Thyroid gland (tissue), 4 donors: ENCODE measurements at regions not wholly inside any gene's neighbourhood (a gene's known extent, or its start where the extent isn't known, plus 50 kb on each side); places are given as distances from the start of the nearest gene placed in this dataset.

Source experiments
- POLR2A ChIP-seq, 2 donors: fragments of 450-650 bp; IDR thresholded peaks; one replicate each; pipeline ENCODE4 v1.6.1; 2017; ENCODE audit warnings: antibody characterized with exemption in 2 of 2, mild to moderate bottlenecking in 2 of 2, moderate library complexity in 1 of 2
- TF ChIP-seq, protein P1 (sequence below), 6 experiments: fragments of 200-600 bp in 3 of 6; fragments of 450-650 bp in 3 of 6; sonication (generic) in 3 of 6; IDR thresholded peaks; one replicate each; pipeline ENCODE4 v1.5.1; 2016 to 2019; ENCODE audit warnings: antibody characterized with exemption in 6 of 6, mild to moderate bottlenecking in 2 of 6, inconsistent platforms in 1 of 6, moderate library complexity in 1 of 6

DNA sequence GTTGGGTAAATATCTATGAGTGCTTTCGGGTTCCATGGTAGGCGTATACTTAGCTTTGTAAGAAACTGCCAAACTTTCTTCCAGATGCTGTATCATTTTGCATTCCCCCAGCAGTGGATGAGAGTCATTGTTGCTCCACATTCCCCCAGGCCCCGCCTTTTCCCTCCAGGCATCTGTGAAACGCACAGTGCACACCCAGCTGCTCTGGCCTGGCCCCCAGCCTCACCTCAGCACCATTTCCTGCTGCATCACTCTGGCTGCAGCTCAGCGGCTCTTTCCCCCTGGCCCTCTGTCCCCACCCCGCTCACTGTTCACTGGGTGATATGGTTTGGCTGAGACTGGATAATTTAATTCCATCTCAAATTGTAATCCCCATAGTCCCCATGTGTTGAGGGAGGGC, 76.6 kb upstream of the SPTLC1 start:
- TF ChIP-seq, protein P1, sequence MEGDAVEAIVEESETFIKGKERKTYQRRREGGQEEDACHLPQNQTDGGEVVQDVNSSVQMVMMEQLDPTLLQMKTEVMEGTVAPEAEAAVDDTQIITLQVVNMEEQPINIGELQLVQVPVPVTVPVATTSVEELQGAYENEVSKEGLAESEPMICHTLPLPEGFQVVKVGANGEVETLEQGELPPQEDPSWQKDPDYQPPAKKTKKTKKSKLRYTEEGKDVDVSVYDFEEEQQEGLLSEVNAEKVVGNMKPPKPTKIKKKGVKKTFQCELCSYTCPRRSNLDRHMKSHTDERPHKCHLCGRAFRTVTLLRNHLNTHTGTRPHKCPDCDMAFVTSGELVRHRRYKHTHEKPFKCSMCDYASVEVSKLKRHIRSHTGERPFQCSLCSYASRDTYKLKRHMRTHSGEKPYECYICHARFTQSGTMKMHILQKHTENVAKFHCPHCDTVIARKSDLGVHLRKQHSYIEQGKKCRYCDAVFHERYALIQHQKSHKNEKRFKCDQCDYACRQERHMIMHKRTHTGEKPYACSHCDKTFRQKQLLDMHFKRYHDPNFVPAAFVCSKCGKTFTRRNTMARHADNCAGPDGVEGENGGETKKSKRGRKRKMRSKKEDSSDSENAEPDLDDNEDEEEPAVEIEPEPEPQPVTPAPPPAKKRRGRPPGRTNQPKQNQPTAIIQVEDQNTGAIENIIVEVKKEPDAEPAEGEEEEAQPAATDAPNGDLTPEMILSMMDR (IDR thresholded peaks at IDR 0.05) = no peak
- no peak for TF ChIP-seq POLR2A (IDR thresholded peaks at IDR 0.05)
